Nephron (organoid): ENCODE measurements at regions not wholly inside any gene's neighbourhood (a gene's known extent, or its start where the extent isn't known, plus 50 kb on each side); places are given as distances from the start of the nearest gene placed in this dataset.
A peak's percentile ranks its signal among the peaks of the same experiment; 100 is the strongest.

ENCODE experiments used
- H3K27ac Mint-ChIP-seq, 3 experiments: 2 replicates each; pipeline ENCODE4 v1.8.0; 2020; ENCODE audit warnings: mixed read lengths in 3 of 3, mild to moderate bottlenecking in 2 of 3, moderate library complexity in 1 of 3
- H3K27me3 Mint-ChIP-seq: 2 replicates; pipeline ENCODE4 v1.8.0; 2021; ENCODE audit warnings: low read depth, mild to moderate bottlenecking, moderate library complexity, mixed read lengths
- H3K36me3 Mint-ChIP-seq: 2 replicates; pipeline ENCODE4 v1.8.0; 2020; ENCODE audit warnings: low read depth, mixed read lengths
- H3K4me1 Mint-ChIP-seq: 2 replicates; pipeline ENCODE4 v1.8.0; 2020; ENCODE audit warnings: mixed read lengths
- H3K4me3 Mint-ChIP-seq, 3 experiments: 2 replicates each; pipeline ENCODE4 v1.8.0; 2020; ENCODE audit warnings: mild to moderate bottlenecking in 3 of 3, mixed read lengths in 3 of 3, moderate library complexity in 2 of 3
- H3K9me3 Mint-ChIP-seq: 2 replicates; pipeline ENCODE4 v1.8.0; 2020; ENCODE audit warnings: mixed read lengths
- CTCF ChIP-seq, 3 experiments: fragments of 200-600 bp; sonication (generic); IDR thresholded peaks; one replicate each; pipeline ENCODE4 v1.5.0; 2021; ENCODE audit warnings: antibody characterized with exemption in 3 of 3; ENCODE audit not compliant: unreplicated experiment in 3 of 3

- peak overlapping the region in 1 of 3 experiments; percentile 59 for H3K27ac Mint-ChIP-seq
- TF ChIP-seq CTCF (IDR thresholded peaks at IDR 0.05; ENCODE audit: unreplicated experiment in 3 of 3), result no peak
- no peaks in the 10 kb centered on the region for H3K27me3 Mint-ChIP-seq
- H3K9me3 Mint-ChIP-seq, result no peaks in the 10 kb centered on the region
- no peak overlapping the region for H3K4me3 Mint-ChIP-seq
- H3K36me3 Mint-ChIP-seq, result no peaks in the 10 kb centered on the region
- peaks cover 21% of the 10 kb centered on the region for H3K4me1 Mint-ChIP-seq
Measured at GRCh38 chr3:22615790-22616189, 587.3 kb upstream of the UBE2E2 start.

- Mint-ChIP-seq H3K4me3 (no peak overlapping the region), H3K27ac (no peak overlapping the region), H3K9me3 (no peaks in the 10 kb centered on the region), H3K36me3 (no peaks in the 10 kb centered on the region), H3K4me1 (peaks cover 21% of the 10 kb centered on the region), H3K27me3 (no peaks in the 10 kb centered on the region)
- TF ChIP-seq CTCF (IDR thresholded peaks at IDR 0.05; ENCODE audit: unreplicated experiment in 3 of 3), result no peak
Measured at GRCh38 chr3:22617372-22617771, 585.8 kb upstream of the UBE2E2 start.

GRCh38 chr3:22620498-22620897, 582.6 kb upstream of the UBE2E2 start:
- Mint-ChIP-seq H3K27ac (no peak overlapping the region), H3K36me3 (no peaks in the 10 kb centered on the region)

GRCh38 chr3:22621205-22621809, 581.8 kb upstream of the UBE2E2 start:
- no peak overlapping the region for H3K4me3 Mint-ChIP-seq
- H3K27me3 Mint-ChIP-seq, result no peaks in the 10 kb centered on the region
- no peak for TF ChIP-seq CTCF (IDR thresholded peaks at IDR 0.05; ENCODE audit: unreplicated experiment in 3 of 3)
- H3K27ac Mint-ChIP-seq, result no peak overlapping the region
- H3K36me3 Mint-ChIP-seq, result no peaks in the 10 kb centered on the region
- no peaks in the 10 kb centered on the region for H3K4me1 Mint-ChIP-seq
- peaks cover 9% of the 10 kb centered on the region for H3K9me3 Mint-ChIP-seq

More at GRCh38 chr3:22620498-22620897, 582.6 kb upstream of the UBE2E2 start:
- Mint-ChIP-seq H3K4me1 (peaks cover 7% of the 10 kb centered on the region), H3K9me3 (peaks cover 3% of the 10 kb centered on the region), H3K4me3 (no peak overlapping the region), H3K27me3 (no peaks in the 10 kb centered on the region)
- TF ChIP-seq CTCF (IDR thresholded peaks at IDR 0.05; ENCODE audit: unreplicated experiment in 3 of 3), result no peak

GRCh38 chr3:22627993-22628499, 575.1 kb upstream of the UBE2E2 start:
- Mint-ChIP-seq H3K27ac (no peak overlapping the region), H3K4me1 (no peaks in the 10 kb centered on the region), H3K27me3 (peaks cover 5% of the 10 kb centered on the region), H3K4me3 (no peak overlapping the region), H3K9me3 (peaks cover 19% of the 10 kb centered on the region), H3K36me3 (no peaks in the 10 kb centered on the region)
- no peak for TF ChIP-seq CTCF (IDR thresholded peaks at IDR 0.05; ENCODE audit: unreplicated experiment in 3 of 3)

GRCh38 chr3:22632536-22632935, 570.6 kb upstream of the UBE2E2 start:
- Mint-ChIP-seq H3K27ac (no peak overlapping the region), H3K4me1 (no peaks in the 10 kb centered on the region), H3K9me3 (peaks cover 4% of the 10 kb centered on the region), H3K36me3 (no peaks in the 10 kb centered on the region), H3K4me3 (no peak overlapping the region), H3K27me3 (peaks cover 5% of the 10 kb centered on the region)
- no peak for TF ChIP-seq CTCF (IDR thresholded peaks at IDR 0.05; ENCODE audit: unreplicated experiment in 3 of 3)
